ENCODE measurements at regions not wholly inside any gene's neighbourhood (a gene's known extent, or its start where the extent isn't known, plus 50 kb on each side); places are given as distances from the start of the nearest gene placed in this dataset.
"Not testable (repeated sequence)": the region's sequence is repeated elsewhere in the genome, so short reads cannot be mapped to it uniquely, and the experiment has no call there.

DNA sequence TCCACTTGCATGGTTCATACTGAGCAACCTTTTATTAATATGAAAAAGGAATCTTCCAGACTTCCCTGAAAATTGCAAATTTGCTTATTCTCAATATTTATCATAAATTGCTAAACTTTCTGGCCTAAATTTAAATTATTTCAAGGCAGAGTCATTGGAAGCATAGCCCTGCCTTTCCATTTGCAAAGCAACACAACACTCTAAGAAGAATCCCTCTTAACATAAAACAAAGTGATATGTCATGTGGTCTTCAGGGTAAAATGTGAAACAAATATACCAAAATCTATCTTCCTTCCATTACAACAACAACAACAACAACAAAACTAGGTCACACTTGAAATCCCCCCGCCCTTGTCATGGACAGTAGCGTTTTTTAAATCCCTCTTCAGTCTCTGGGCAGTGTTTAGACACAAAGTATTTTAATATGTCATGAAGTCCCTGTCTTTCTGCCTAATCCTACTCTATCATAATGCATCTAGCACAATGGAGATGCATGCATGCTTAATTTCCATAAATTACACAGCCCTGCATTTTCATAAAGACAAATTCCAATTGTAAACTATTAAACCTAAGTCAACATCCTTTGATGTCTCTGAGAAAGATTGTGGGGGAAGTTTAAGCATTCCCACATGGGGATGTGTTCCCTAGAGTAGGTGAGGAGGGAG, 668.9 kb upstream of the LCORL start:
- Histone ChIP-seq H3K4me3 (ENCODE audit: low read length, poor library complexity, severe bottlenecking) (no peak overlapping the region), H3K9me3 (ENCODE audit: insufficient read depth, low read depth, low read length) (no peaks in the 10 kb centered on the region), H3K79me2 (ENCODE audit: insufficient read depth, low read length) (no peaks in the 10 kb centered on the region), H3K4me1 (ENCODE audit: insufficient read depth, low read length, poor library complexity, severe bottlenecking) (no peaks in the 10 kb centered on the region), H3K4me2 (ENCODE audit: low read depth, low read length, poor library complexity, severe bottlenecking) (no peak overlapping the region), H3K36me3 (ENCODE audit: insufficient read depth, low read length) (no peaks in the 10 kb centered on the region), H3K9me2 (replicated peaks; ENCODE audit: low read depth, low read length) (no peaks in the 10 kb centered on the region), H3K27me3 (ENCODE audit: insufficient read depth, low read length, poor library complexity, severe bottlenecking) (no peaks in the 10 kb centered on the region), H4K20me1 (ENCODE audit: insufficient read depth, low read length, poor library complexity, severe bottlenecking) (no peaks in the 10 kb centered on the region), H3K9ac (ENCODE audit: low read depth, low read length, poor library complexity, severe bottlenecking) (no peak overlapping the region), H2AFZ (ENCODE audit: low read length) (no peak overlapping the region), H3F3A (ENCODE audit: low read depth) (no peaks in the 10 kb centered on the region)
- TF ChIP-seq CTCF (conservative IDR thresholded peaks at IDR 0.05; ENCODE audit: low read length): no peak
- TF ChIP-seq EZH2phosphoT487 (IDR thresholded peaks at IDR 0.05; ENCODE audit: borderline replicate concordance): no peak

DNA sequence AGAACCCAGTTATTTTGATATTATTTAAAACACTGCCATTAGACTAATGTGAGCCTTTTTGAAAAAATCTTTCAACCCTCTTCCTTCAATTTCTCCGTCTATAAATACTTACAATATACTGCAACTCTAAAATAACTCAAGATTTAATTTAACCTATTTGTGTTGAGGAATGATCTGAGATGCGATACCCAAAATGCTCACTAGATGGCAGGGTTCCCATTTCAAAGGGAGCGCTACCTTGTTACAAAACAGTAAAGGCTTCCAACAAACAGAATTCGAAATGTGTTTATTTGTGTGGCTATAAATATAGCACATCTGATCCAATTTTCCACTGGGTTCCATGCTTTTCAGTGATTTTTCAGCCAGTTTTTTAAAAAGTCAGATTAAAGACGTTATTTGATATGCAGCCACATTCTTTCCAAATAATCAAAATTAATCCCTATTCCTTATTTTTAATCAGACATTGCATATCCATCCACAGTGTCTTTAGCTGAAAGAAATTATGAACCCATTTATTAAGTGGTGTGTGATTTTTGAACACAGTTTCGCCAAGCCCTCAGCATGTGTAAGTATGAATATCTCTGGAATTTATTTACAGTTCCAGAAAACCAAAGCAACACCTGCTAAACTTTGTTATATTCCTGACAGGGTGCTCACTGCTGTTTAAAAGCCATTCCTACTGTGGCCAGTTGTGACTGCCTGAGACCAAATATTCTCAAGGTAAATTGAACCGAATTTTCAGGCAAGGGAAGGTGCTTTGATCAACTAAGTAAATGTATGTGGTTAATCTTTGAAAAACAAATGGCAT, 668.0 kb upstream of the LCORL start:
- Histone ChIP-seq H3K4me2 (ENCODE audit: low read depth, low read length, poor library complexity, severe bottlenecking) (no peak overlapping the region), H3K36me3 (ENCODE audit: insufficient read depth, low read length) (no peaks in the 10 kb centered on the region), H2AFZ (ENCODE audit: low read length) (peak overlapping the region; percentile 69; the same call in 1 of the 2 replicates), H3K4me3 (ENCODE audit: low read length, poor library complexity, severe bottlenecking) (no peak overlapping the region), H4K20me1 (ENCODE audit: insufficient read depth, low read length, poor library complexity, severe bottlenecking) (no peaks in the 10 kb centered on the region), H3K9me2 (replicated peaks; ENCODE audit: low read depth, low read length) (no peaks in the 10 kb centered on the region), H3F3A (ENCODE audit: low read depth) (no peaks in the 10 kb centered on the region), H3K27me3 (ENCODE audit: insufficient read depth, low read length, poor library complexity, severe bottlenecking) (no peaks in the 10 kb centered on the region), H3K4me1 (ENCODE audit: insufficient read depth, low read length, poor library complexity, severe bottlenecking) (no peaks in the 10 kb centered on the region), H3K9ac (ENCODE audit: low read depth, low read length, poor library complexity, severe bottlenecking) (no peak overlapping the region), H3K79me2 (ENCODE audit: insufficient read depth, low read length) (no peaks in the 10 kb centered on the region), H3K9me3 (ENCODE audit: insufficient read depth, low read depth, low read length) (no peaks in the 10 kb centered on the region)
- TF ChIP-seq EZH2phosphoT487 (IDR thresholded peaks at IDR 0.05; ENCODE audit: borderline replicate concordance) (no peak), CTCF (conservative IDR thresholded peaks at IDR 0.05; ENCODE audit: low read length) (peak; percentile 91)

- H3K9ac ChIP-seq (ENCODE audit: low read depth, low read length, poor library complexity, severe bottlenecking); H3K27me3 ChIP-seq (ENCODE audit: insufficient read depth, low read length, poor library complexity, severe bottlenecking); H3K9me3 ChIP-seq (ENCODE audit: insufficient read depth, low read depth, low read length); H3K4me1 ChIP-seq (ENCODE audit: insufficient read depth, low read length, poor library complexity, severe bottlenecking); H2AFZ ChIP-seq (ENCODE audit: low read length); H3K4me2 ChIP-seq (ENCODE audit: low read depth, low read length, poor library complexity, severe bottlenecking); H4K20me1 ChIP-seq (ENCODE audit: insufficient read depth, low read length, poor library complexity, severe bottlenecking); H3K36me3 ChIP-seq (ENCODE audit: insufficient read depth, low read length); H3K79me2 ChIP-seq (ENCODE audit: insufficient read depth, low read length); H3F3A ChIP-seq (ENCODE audit: low read depth); H3K4me3 ChIP-seq (ENCODE audit: low read length, poor library complexity, severe bottlenecking); H3K9me2 ChIP-seq (replicated peaks; ENCODE audit: low read depth, low read length): not testable (repeated sequence)
Observed at GRCh38 chr4:18688351-18688750, 666.8 kb upstream of the LCORL start.

All from Loucy (cell line).